Neural cell (in vitro differentiated cells): ENCODE measurements at regions not wholly inside any gene's neighbourhood (a gene's known extent, or its start where the extent isn't known, plus 50 kb on each side); places are given as distances from the start of the nearest gene placed in this dataset.

Experiments
- H2AFZ ChIP-seq: fragments of 200-600, 300-800 bp; sonication (generic), shearing (Covaris generic); 2 replicates; pipeline ENCODE4 v1.6.0; 2014; ENCODE audit warnings: low read depth, mild to moderate bottlenecking, antibody characterized with exemption, low read length, moderate library complexity
- H3F3A ChIP-seq: fragments of 200-600 bp; shearing (Covaris generic); 2 replicates; pipeline ENCODE4 v1.6.1; 2016; ENCODE audit warnings: mild to moderate bottlenecking, moderate library complexity, mixed read lengths, antibody characterized with exemption, low read length; ENCODE audit not compliant: insufficient read depth, poor library complexity, severe bottlenecking
- H3K27ac ChIP-seq: fragments of 200-600, 300-800 bp; sonication (generic), shearing (Covaris generic); 2 replicates; pipeline ENCODE4 v1.5.1; 2014; ENCODE audit warnings: mild to moderate bottlenecking, low read length, moderate library complexity
- H3K27me3 ChIP-seq: fragments of 300-800, 200-600 bp; sonication (generic), shearing (Covaris generic); 2 replicates; pipeline ENCODE4 v1.6.0; 2014; ENCODE audit warnings: mild to moderate bottlenecking, low read depth, low read length, moderate library complexity; ENCODE audit not compliant: insufficient read depth
- H3K36me3 ChIP-seq: fragments of 300-800, 200-600 bp; sonication (generic), shearing (Covaris generic); 2 replicates; pipeline ENCODE4 v1.5.1; 2014; ENCODE audit warnings: mild to moderate bottlenecking, antibody characterized with exemption, low read length, moderate library complexity; ENCODE audit not compliant: insufficient read depth
- H3K4me2 ChIP-seq: fragments of 300-800, 200-600 bp; sonication (generic), shearing (Covaris generic); 2 replicates; pipeline ENCODE4 v1.6.0; 2014; ENCODE audit warnings: mild to moderate bottlenecking, low read length
- H3K4me3 ChIP-seq: fragments of 300-800, 200-600 bp; sonication (generic), shearing (Covaris generic); 2 replicates; pipeline ENCODE4 v1.5.1; 2014; ENCODE audit warnings: mild to moderate bottlenecking, low read length, moderate library complexity
- H3K79me2 ChIP-seq: fragments of 200-600 bp; shearing (Covaris generic); replicated peaks from 2 replicates; pipeline ENCODE4 v1.6.0; 2014; ENCODE audit warnings: mild to moderate bottlenecking, low read length, moderate library complexity; ENCODE audit not compliant: insufficient read depth
- H3K9ac ChIP-seq: fragments of 300-800, 200-600 bp; sonication (generic), shearing (Covaris generic); 2 replicates; pipeline ENCODE4 v1.6.1; 2016; ENCODE audit warnings: mild to moderate bottlenecking, low read length, mixed read lengths
- H3K9me2 ChIP-seq: fragments of 200-600 bp; shearing (Covaris generic); 2 replicates; pipeline ENCODE4 v1.6.1; 2016; ENCODE audit warnings: mild to moderate bottlenecking, low read length, mixed read lengths; ENCODE audit not compliant: insufficient read depth
- H3K9me3 ChIP-seq: fragments of 200-600, 300-800 bp; sonication (generic), shearing (Covaris generic); 2 replicates; pipeline ENCODE4 v1.6.1; 2016; ENCODE audit warnings: mild to moderate bottlenecking, mixed run types, low read length, moderate library complexity, mixed read lengths
- H4K20me1 ChIP-seq: fragments of 200-600 bp; shearing (Covaris generic); 2 replicates; pipeline ENCODE4 v1.6.1; 2016; ENCODE audit warnings: mild to moderate bottlenecking, mixed run types; ENCODE audit not compliant: insufficient read depth
- CTCF ChIP-seq: fragments of 450-650 bp; IDR thresholded peaks from 2 replicates; pipeline ENCODE4 v1.5.1; 2014; ENCODE audit warnings: antibody characterized with exemption, mild to moderate bottlenecking, moderate library complexity; ENCODE audit not compliant: poor library complexity, severe bottlenecking
- EP300 ChIP-seq: fragments of 450-650 bp; conservative IDR thresholded peaks from 2 replicates; pipeline ENCODE4 v1.6.1; 2014; ENCODE audit warnings: antibody characterized with exemption, mild to moderate bottlenecking, moderate library complexity; ENCODE audit not compliant: poor library complexity, severe bottlenecking
- EZH2 ChIP-seq: fragments of 200-600, 300-800 bp; shearing (Covaris generic), sonication (generic); IDR thresholded peaks from 2 replicates; pipeline ENCODE4 v1.6.1; 2014; ENCODE audit warnings: antibody characterized with exemption, low read length, borderline replicate concordance, mild to moderate bottlenecking; ENCODE audit not compliant: insufficient read depth, poor library complexity, severe bottlenecking
- MXI1 ChIP-seq: fragments of 450-650 bp; conservative IDR thresholded peaks from 2 replicates; pipeline ENCODE4 v1.6.1; 2014; ENCODE audit warnings: antibody characterized with exemption, mild to moderate bottlenecking; ENCODE audit not compliant: poor library complexity, severe bottlenecking
- POLR2AphosphoS5 ChIP-seq: IDR thresholded peaks from 2 replicates; pipeline ENCODE4 v1.6.1; 2012
- RAD21 ChIP-seq: fragments of 450-650 bp; conservative IDR thresholded peaks from 2 replicates; pipeline ENCODE4 v1.6.1; 2014; ENCODE audit warnings: antibody characterized with exemption, mild to moderate bottlenecking, moderate library complexity
- REST ChIP-seq: IDR thresholded peaks from 2 replicates; pipeline ENCODE4 v1.6.1; 2012; ENCODE audit warnings: borderline replicate concordance
- SMC3 ChIP-seq: fragments of 450-650 bp; conservative IDR thresholded peaks from 2 replicates; pipeline ENCODE4 v1.6.1; 2014; ENCODE audit warnings: antibody characterized with exemption, mild to moderate bottlenecking, moderate library complexity; ENCODE audit not compliant: poor library complexity
- TAF1 ChIP-seq: IDR thresholded peaks from 2 replicates; pipeline ENCODE4 v1.6.1; 2012; ENCODE audit warnings: low read depth

- H3K9me3 ChIP-seq: no peaks in the 10 kb centered on the region
- no peak overlapping the region for H3K4me3 ChIP-seq
- no peaks in the 10 kb centered on the region for H3K36me3 ChIP-seq
- no peak for TF ChIP-seq CTCF
- no peak for TF ChIP-seq TAF1
- TF ChIP-seq REST: no peak
- TF ChIP-seq MXI1: no peak
- no peak for TF ChIP-seq EP300
- TF ChIP-seq SMC3: no peak
- TF ChIP-seq POLR2AphosphoS5: no peak
- no peak for TF ChIP-seq EZH2
- TF ChIP-seq RAD21: no peak
- no peaks in the 10 kb centered on the region for H3K27me3 ChIP-seq
- H3K4me2 ChIP-seq: no peak overlapping the region
- no peak overlapping the region for H3K27ac ChIP-seq
- no peak overlapping the region for H2AFZ ChIP-seq
- H3K9ac ChIP-seq: no peak overlapping the region
- H3K9me2 ChIP-seq: no peaks in the 10 kb centered on the region
- no peaks in the 10 kb centered on the region for H4K20me1 ChIP-seq
- no peaks in the 10 kb centered on the region for H3F3A ChIP-seq
- H3K79me2 ChIP-seq: no peaks in the 10 kb centered on the region
Observed at GRCh38 chr2:103520547-103520946, 758.7 kb downstream of the TMEM182 start.

GRCh38 chr2:103525756-103526155, 763.9 kb downstream of the TMEM182 start:
- H3K9me3 ChIP-seq: no peaks in the 10 kb centered on the region
- no peak overlapping the region for H2AFZ ChIP-seq
- no peaks in the 10 kb centered on the region for H3F3A ChIP-seq
- H3K4me3 ChIP-seq: no peak overlapping the region
- TF ChIP-seq RAD21 (no peak), REST (no peak), TAF1 (no peak), EP300 (no peak), CTCF (no peak), MXI1 (no peak), SMC3 (no peak), POLR2AphosphoS5 (no peak), EZH2 (no peak)
- H3K9me2 ChIP-seq: no peaks in the 10 kb centered on the region
- no peaks in the 10 kb centered on the region for H3K36me3 ChIP-seq
- H3K27me3 ChIP-seq: no peaks in the 10 kb centered on the region
- H3K9ac ChIP-seq: no peak overlapping the region
- no peak overlapping the region for H3K27ac ChIP-seq
- H3K79me2 ChIP-seq: no peaks in the 10 kb centered on the region
- no peaks in the 10 kb centered on the region for H4K20me1 ChIP-seq
- H3K4me2 ChIP-seq: no peak overlapping the region
